Effector memory CD8-positive, alpha-beta T cell (primary cell): ENCODE measurements at regions not wholly inside any gene's neighbourhood (a gene's known extent, or its start where the extent isn't known, plus 50 kb on each side); places are given as distances from the start of the nearest gene placed in this dataset.
"Not testable (repeated sequence)": the region's sequence is repeated elsewhere in the genome, so short reads cannot be mapped to it uniquely, and the experiment has no call there.

ENCODE experiments used
- ATAC-seq: fragments of 150-1000 bp; cut with Tn5 transposase; replicated peaks from 2 replicates; pipeline ENCODE4 v1.10.0; 2021; ENCODE audit warnings: mild to moderate bottlenecking, moderate library complexity
- DNase-seq, 3 experiments: peaks; one replicate each; pipeline ENCODE4 v3.0.0; 2021
- H3K27ac Mint-ChIP-seq, 2 donors: one replicate each; pipeline ENCODE4 v1.8.0; 2022; ENCODE audit warnings: mild to moderate bottlenecking in 2 of 2, mixed read lengths in 2 of 2, moderate library complexity in 2 of 2
- H3K27me3 Mint-ChIP-seq, 2 donors: one replicate each; pipeline ENCODE4 v1.8.0; 2022; ENCODE audit warnings: mixed read lengths in 2 of 2
- H3K36me3 Mint-ChIP-seq: one replicate; pipeline ENCODE4 v1.8.0; 2022; ENCODE audit warnings: mild to moderate bottlenecking, moderate library complexity, mixed read lengths; ENCODE audit not compliant: insufficient read depth
- H3K4me1 Mint-ChIP-seq, 2 donors: one replicate each; pipeline ENCODE4 v1.8.0; 2022; ENCODE audit warnings: low read depth in 2 of 2, mixed read lengths in 2 of 2
- H3K4me3 Mint-ChIP-seq, 2 donors: one replicate each; pipeline ENCODE4 v1.8.0; 2022; ENCODE audit warnings: mild to moderate bottlenecking in 2 of 2, mixed read lengths in 2 of 2, moderate library complexity in 2 of 2
- H3K9me3 Mint-ChIP-seq, 2 donors: one replicate each; pipeline ENCODE4 v1.8.0; 2022; ENCODE audit warnings: mixed read lengths in 2 of 2

DNA sequence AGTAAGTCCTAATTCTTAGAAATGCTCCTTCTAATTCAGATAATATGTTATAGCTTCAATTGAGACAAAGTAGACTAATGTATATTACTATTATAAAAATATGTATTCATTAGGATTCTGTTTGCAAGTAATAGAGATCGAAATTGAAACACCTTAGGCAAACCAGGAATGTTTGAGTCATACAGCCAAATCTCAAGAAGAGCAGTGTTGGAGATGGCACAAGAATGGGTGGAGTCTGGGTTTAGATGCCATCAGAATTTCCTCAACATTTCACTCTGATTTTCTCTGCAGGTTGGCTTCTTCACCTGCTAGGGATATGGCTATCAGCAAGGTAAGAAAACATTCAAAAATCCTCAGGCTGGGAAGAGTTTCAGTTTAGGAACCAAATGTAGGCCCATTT, 405.4 kb downstream of the CCDC85A start:
- no peaks in the 10 kb centered on the region for H3K36me3 Mint-ChIP-seq
- ATAC-seq (no peak), DNase-seq (no peak)
- no peak overlapping the region for H3K4me3 Mint-ChIP-seq
- H3K4me1 Mint-ChIP-seq, result no peaks in the 10 kb centered on the region
- H3K27ac Mint-ChIP-seq, result no peak overlapping the region
- H3K9me3 Mint-ChIP-seq, result no peaks in the 10 kb centered on the region
- H3K27me3 Mint-ChIP-seq, result no peaks in the 10 kb centered on the region

- DNase-seq (no peak), ATAC-seq (no peak)
- Mint-ChIP-seq H3K4me1 (no peaks in the 10 kb centered on the region), H3K27me3 (no peaks in the 10 kb centered on the region), H3K9me3 (no peaks in the 10 kb centered on the region), H3K27ac (no peak overlapping the region), H3K4me3 (no peak overlapping the region), H3K36me3 (no peaks in the 10 kb centered on the region)
Measured at GRCh38 chr2:56589835-56590234, 406.0 kb downstream of the CCDC85A start.

GRCh38 chr2:56590611-56591010, 406.8 kb downstream of the CCDC85A start:
- Mint-ChIP-seq H3K4me3 (no peak overlapping the region), H3K4me1 (no peaks in the 10 kb centered on the region), H3K27me3 (no peaks in the 10 kb centered on the region), H3K36me3 (no peaks in the 10 kb centered on the region), H3K9me3 (no peaks in the 10 kb centered on the region), H3K27ac (no peak overlapping the region)
- ATAC-seq (no peak), DNase-seq (no peak)

DNA sequence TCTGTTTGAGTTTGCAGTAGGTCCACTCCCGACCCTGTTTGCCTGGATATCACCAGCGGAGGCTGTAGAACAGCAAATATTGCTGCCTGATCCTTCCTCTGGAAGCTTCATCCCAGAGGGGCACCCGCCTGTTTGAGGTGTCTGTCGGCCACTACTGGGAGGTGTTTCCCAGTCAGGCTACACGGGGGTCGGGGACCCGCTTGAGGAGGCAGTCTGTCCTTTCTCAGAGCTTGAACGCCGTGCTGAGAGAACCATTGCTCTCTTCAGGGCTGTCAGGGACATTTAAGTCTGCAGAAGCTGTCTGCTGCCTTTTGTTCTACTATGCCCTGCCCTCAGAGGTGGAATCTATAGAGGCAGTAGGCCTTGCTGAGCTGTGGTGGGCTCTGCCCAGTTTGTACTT, 422.3 kb downstream of the CCDC85A start:
- peaks cover 9 to 25% of the 10 kb centered on the region in 2 donors for H3K9me3 Mint-ChIP-seq
- DNase-seq, H3K4me3 Mint-ChIP-seq, H3K27me3 Mint-ChIP-seq, H3K27ac Mint-ChIP-seq, ATAC-seq, H3K4me1 Mint-ChIP-seq, H3K36me3 Mint-ChIP-seq: not testable (repeated sequence)

DNA sequence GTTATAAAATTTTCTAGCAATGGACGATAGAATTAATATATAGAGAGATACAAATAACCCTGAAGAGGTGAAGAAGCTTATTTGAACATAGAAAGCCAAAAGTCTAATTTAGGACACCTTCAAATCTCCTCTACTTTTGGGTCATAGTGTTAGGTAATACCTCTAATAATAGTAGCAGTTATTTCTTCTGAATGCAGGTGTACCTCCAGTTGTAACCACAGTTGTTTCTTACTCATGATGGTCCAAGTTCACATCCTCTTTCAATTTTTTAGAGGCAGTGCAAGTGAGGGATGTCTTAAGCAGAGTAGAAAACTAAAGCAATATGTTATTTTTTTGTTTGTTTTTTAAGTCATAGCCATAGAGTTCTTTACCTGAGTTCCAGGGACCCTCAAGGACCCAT, 429.5 kb downstream of the CCDC85A start:
- Mint-ChIP-seq H3K27me3 (no peaks in the 10 kb centered on the region), H3K4me3 (no peak overlapping the region), H3K4me1 (no peaks in the 10 kb centered on the region), H3K9me3 (peaks cover 7 to 21% of the 10 kb centered on the region in 2 donors), H3K27ac (no peak overlapping the region), H3K36me3 (no peaks in the 10 kb centered on the region)
- no peak for DNase-seq
- no peak for ATAC-seq

- Mint-ChIP-seq H3K4me3 (no peak overlapping the region), H3K9me3 (peaks cover 9 to 22% of the 10 kb centered on the region in 2 donors), H3K36me3 (no peaks in the 10 kb centered on the region), H3K27ac (no peak overlapping the region), H3K4me1 (no peaks in the 10 kb centered on the region), H3K27me3 (no peaks in the 10 kb centered on the region)
- ATAC-seq, result no peak
- no peak for DNase-seq
Measured at GRCh38 chr2:56613920-56614319, 430.1 kb downstream of the CCDC85A start.

DNA sequence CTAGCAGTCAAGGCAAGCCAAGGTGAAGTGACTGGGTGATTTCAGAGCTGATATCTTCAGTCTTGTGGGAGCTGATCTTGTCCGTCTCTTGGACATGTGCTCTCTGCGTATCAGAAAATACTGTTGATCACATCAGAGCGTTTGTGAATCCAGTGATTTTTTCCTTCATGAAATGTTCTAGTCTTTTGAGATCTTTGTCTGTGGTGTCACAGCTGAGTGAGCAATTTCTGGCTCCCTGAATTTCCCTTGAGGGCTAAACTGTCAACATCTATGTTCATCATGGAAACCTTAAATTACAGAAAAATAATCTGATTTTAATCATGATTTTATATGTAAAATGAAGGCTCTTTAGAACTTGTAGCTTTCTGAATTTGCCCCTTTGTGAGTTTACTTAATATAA, 432.0 kb downstream of the CCDC85A start:
- Mint-ChIP-seq H3K36me3 (no peaks in the 10 kb centered on the region), H3K4me1 (no peaks in the 10 kb centered on the region), H3K27me3 (no peaks in the 10 kb centered on the region), H3K27ac (no peak overlapping the region), H3K9me3 (peaks cover 8 to 12% of the 10 kb centered on the region in 2 donors), H3K4me3 (no peak overlapping the region)
- no peak for DNase-seq
- no peak for ATAC-seq

DNA sequence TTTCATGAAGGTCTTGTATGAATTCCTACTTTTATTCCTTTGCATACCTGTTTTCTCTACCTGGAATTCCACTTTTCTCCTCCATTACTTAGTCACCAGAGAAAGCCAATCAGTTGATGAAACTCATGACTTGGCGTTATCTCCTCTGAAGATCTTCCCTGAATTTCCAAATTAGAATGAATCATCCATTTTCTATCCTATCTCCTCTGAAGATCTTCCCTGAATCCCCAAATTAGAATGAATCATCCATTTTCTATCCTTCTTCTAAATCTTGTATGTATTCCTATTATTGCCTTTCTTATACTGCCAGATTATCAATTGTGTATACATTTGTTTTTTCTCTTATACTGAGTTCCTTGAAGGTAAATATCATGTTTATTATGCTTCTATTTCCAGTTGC, 440.4 kb downstream of the CCDC85A start:
- no peaks in the 10 kb centered on the region for H3K4me1 Mint-ChIP-seq
- H3K27ac Mint-ChIP-seq, result no peak overlapping the region
- H3K36me3 Mint-ChIP-seq, result no peaks in the 10 kb centered on the region
- no peaks in the 10 kb centered on the region for H3K27me3 Mint-ChIP-seq
- no peak overlapping the region for H3K4me3 Mint-ChIP-seq
- DNase-seq, result no peak
- no peak for ATAC-seq
- H3K9me3 Mint-ChIP-seq, result peaks cover 8 to 10% of the 10 kb centered on the region in 2 donors

GRCh38 chr2:56626927-56627326, 443.1 kb downstream of the CCDC85A start:
- H3K27ac Mint-ChIP-seq, result no peak overlapping the region
- no peaks in the 10 kb centered on the region for H3K4me1 Mint-ChIP-seq
- DNase-seq, result no peak
- no peaks in the 10 kb centered on the region for H3K36me3 Mint-ChIP-seq
- peaks cover 12 to 14% of the 10 kb centered on the region in 2 donors for H3K9me3 Mint-ChIP-seq
- no peak for ATAC-seq
- no peak overlapping the region for H3K4me3 Mint-ChIP-seq
- H3K27me3 Mint-ChIP-seq, result no peaks in the 10 kb centered on the region

DNA sequence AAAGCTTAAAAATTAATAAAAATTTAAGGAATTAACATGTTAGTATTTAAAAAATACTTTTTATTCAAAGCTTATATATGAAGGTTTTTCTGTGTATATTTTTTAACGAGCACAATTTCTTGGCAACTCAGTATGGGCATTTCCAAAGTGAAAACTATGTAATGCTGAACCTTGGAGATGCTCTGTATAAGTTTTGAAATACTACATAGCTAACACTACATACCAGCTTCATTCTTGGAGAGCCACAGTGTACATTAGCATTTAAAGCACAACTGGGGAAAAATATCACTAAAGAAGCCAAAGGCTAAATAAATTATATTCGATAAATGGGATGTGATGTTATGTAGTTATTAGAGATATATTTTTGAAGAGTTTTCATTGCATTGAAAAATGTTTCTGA, 446.5 kb downstream of the CCDC85A start:
- Mint-ChIP-seq H3K36me3 (no peaks in the 10 kb centered on the region), H3K4me3 (no peak overlapping the region), H3K9me3 (peaks cover 7 to 21% of the 10 kb centered on the region in 2 donors), H3K27me3 (no peaks in the 10 kb centered on the region), H3K27ac (no peak overlapping the region), H3K4me1 (no peaks in the 10 kb centered on the region)
- DNase-seq (no peak), ATAC-seq (no peak)

DNA sequence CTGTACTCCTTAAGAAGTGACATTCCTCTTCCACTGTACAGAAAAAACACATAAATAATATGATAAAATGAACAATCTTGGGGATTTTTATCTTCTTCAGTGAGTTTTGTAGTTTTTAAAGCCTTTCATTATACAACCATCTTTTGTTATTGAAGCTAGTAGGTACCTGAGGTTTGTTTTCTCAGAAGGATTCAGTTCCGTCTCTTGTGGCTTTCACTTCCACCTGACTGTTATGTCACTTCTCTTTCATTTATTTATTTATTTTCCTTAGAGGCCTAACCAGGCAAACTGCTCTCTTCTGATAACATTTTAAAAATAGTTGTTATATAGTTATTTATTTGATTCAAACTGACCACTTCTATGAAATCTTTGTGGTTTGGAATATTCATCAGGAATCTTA, 464.2 kb downstream of the CCDC85A start:
- ATAC-seq (no peak), DNase-seq (no peak)
- H3K27me3 Mint-ChIP-seq, result no peaks in the 10 kb centered on the region
- H3K36me3 Mint-ChIP-seq, result no peaks in the 10 kb centered on the region
- H3K4me1 Mint-ChIP-seq, result no peaks in the 10 kb centered on the region
- peaks cover 7 to 18% of the 10 kb centered on the region in 2 donors for H3K9me3 Mint-ChIP-seq
- H3K4me3 Mint-ChIP-seq, result no peak overlapping the region
- H3K27ac Mint-ChIP-seq, result no peak overlapping the region

DNA sequence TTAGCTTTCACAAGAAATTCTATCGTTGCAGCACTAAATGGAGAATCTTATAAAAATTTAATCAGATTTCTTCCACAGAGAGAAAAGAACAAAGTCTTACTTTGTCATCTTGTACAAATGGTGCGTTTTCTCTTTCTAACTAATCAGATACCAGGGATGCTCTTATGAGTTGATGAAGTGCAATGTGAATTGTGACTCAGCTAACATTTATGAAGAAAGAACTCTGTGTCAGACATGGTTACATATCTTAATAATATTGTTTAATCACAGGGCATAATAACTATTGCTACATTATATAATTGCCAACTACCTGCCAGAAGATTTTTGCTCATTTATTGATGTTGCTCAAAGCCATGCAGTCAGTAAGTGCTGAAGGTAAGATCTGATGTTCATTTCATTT, 465.0 kb downstream of the CCDC85A start:
- no peaks in the 10 kb centered on the region for H3K36me3 Mint-ChIP-seq
- H3K4me1 Mint-ChIP-seq, result no peaks in the 10 kb centered on the region
- H3K27me3 Mint-ChIP-seq, result no peaks in the 10 kb centered on the region
- ATAC-seq (no peak), DNase-seq (no peak)
- H3K9me3 Mint-ChIP-seq, result peaks cover 7 to 11% of the 10 kb centered on the region in 2 donors
- H3K4me3 Mint-ChIP-seq, result no peak overlapping the region
- H3K27ac Mint-ChIP-seq, result no peak overlapping the region

DNA sequence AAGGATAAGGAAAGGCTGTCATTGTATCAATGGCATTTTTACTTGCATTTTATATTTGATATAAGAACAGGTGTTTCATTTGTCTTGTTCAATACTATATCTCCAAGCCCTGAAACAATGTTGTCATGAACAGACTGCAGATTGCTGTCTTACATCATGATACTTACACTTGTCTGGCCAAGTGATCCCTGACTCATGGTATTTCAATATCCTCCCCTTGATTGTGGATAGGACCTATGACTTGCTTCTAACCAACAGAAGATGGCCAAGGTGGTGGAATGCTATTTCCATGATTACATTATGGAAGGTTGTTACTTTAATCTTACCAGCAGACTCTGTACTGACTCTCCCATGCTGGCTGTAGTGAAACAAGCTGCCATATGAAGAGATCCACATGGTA, 471.1 kb downstream of the CCDC85A start:
- Mint-ChIP-seq H3K4me1 (no peaks in the 10 kb centered on the region), H3K36me3 (no peaks in the 10 kb centered on the region), H3K4me3 (no peak overlapping the region), H3K27ac (no peak overlapping the region), H3K27me3 (no peaks in the 10 kb centered on the region), H3K9me3 (peaks cover 10 to 25% of the 10 kb centered on the region in 2 donors)
- ATAC-seq (no peak), DNase-seq (no peak)

- H3K36me3 Mint-ChIP-seq, result no peaks in the 10 kb centered on the region
- no peak overlapping the region for H3K4me3 Mint-ChIP-seq
- no peak overlapping the region for H3K27ac Mint-ChIP-seq
- ATAC-seq (no peak), DNase-seq (no peak)
- H3K27me3 Mint-ChIP-seq, result no peaks in the 10 kb centered on the region
- peaks cover 8 to 23% of the 10 kb centered on the region in 2 donors for H3K9me3 Mint-ChIP-seq
- no peaks in the 10 kb centered on the region for H3K4me1 Mint-ChIP-seq
Measured at GRCh38 chr2:56656826-56657225, 473.0 kb downstream of the CCDC85A start.

DNA sequence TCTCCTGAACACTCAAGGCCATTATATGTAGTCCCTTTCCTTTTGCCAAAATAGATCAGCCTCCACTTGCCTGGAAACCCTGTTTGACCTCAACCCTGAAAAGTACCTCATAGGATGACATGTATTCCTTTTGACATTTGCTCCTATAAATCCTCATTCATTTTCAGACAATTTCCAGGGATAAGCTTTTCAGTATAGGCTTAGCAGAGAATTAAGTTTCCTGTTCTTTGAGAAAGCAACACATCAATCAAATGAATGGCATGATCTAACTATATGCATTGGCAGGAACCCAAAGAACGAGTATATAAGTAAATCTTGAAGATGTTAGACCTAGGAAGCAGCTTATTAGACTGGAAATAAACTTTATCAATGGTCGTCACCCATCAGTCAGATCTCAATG, 483.0 kb downstream of the CCDC85A start:
- ATAC-seq (no peak), DNase-seq (no peak)
- no peak overlapping the region for H3K4me3 Mint-ChIP-seq
- peaks cover 9 to 18% of the 10 kb centered on the region in 2 donors for H3K9me3 Mint-ChIP-seq
- H3K36me3 Mint-ChIP-seq, result no peaks in the 10 kb centered on the region
- H3K27ac Mint-ChIP-seq, result no peak overlapping the region
- H3K27me3 Mint-ChIP-seq, result no peaks in the 10 kb centered on the region
- no peaks in the 10 kb centered on the region for H3K4me1 Mint-ChIP-seq
